T-helper 9 cell (primary cell): ENCODE measurements at regions not wholly inside any gene's neighbourhood (a gene's known extent, or its start where the extent isn't known, plus 50 kb on each side); places are given as distances from the start of the nearest gene placed in this dataset.
A peak's percentile ranks its signal among the peaks of the same experiment; 100 is the strongest.
"Not testable (repeated sequence)": the region's sequence is repeated elsewhere in the genome, so short reads cannot be mapped to it uniquely, and the experiment has no call there.

Experiments
- DNase-seq: peaks from one replicate; pipeline ENCODE4 v3.0.0-alpha.2; 2020

- no peak for DNase-seq
Measured at GRCh38 chr1:222028116-222028515, 286.2 kb upstream of the DUSP10 start.

GRCh38 chr1:222026280-222026679 is 284.4 kb upstream of the DUSP10 start:
- DNase-seq = no peak

GRCh38 chr1:222023025-222023424 is 281.1 kb upstream of the DUSP10 start:
- DNase-seq = no peak

GRCh38 chr1:222021129-222021528 is 279.2 kb upstream of the DUSP10 start:
- DNase-seq = no peak

GRCh38 chr1:222020553-222020952 is 278.7 kb upstream of the DUSP10 start:
- DNase-seq = no peak

GRCh38 chr1:222019029-222019428 is 277.1 kb upstream of the DUSP10 start:
- DNase-seq = no peak

GRCh38 chr1:222018041-222018440 is 276.2 kb upstream of the DUSP10 start:
- DNase-seq = no peak

GRCh38 chr1:222015686-222016085 is 273.8 kb upstream of the DUSP10 start:
- DNase-seq = no peak

GRCh38 chr1:222014001-222014400 is 272.1 kb upstream of the DUSP10 start:
- no peak for DNase-seq

- no peak for DNase-seq
Measured at GRCh38 chr1:222012816-222013215, 270.9 kb upstream of the DUSP10 start.

GRCh38 chr1:222010306-222010705 is 268.4 kb upstream of the DUSP10 start:
- no peak for DNase-seq

GRCh38 chr1:222009105-222009730 is 267.3 kb upstream of the DUSP10 start:
- DNase-seq = peak; percentile 1

GRCh38 chr1:222006715-222007114 is 264.8 kb upstream of the DUSP10 start:
- no peak for DNase-seq

- DNase-seq = no peak
Measured at GRCh38 chr1:222004784-222005183, 262.9 kb upstream of the DUSP10 start.

GRCh38 chr1:222004034-222004433 is 262.1 kb upstream of the DUSP10 start:
- DNase-seq = no peak

GRCh38 chr1:222002503-222002902 is 260.6 kb upstream of the DUSP10 start:
- DNase-seq = no peak

GRCh38 chr1:222000131-222000530 is 258.2 kb upstream of the DUSP10 start:
- DNase-seq = no peak

- DNase-seq = no peak
Measured at GRCh38 chr1:221998781-221999180, 256.9 kb upstream of the DUSP10 start.

GRCh38 chr1:221998186-221998612 is 256.3 kb upstream of the DUSP10 start:
- DNase-seq = no peak

GRCh38 chr1:221997012-221997411 is 255.1 kb upstream of the DUSP10 start:
- not testable (repeated sequence) for DNase-seq

GRCh38 chr1:221994939-221995338 is 253.1 kb upstream of the DUSP10 start:
- no peak for DNase-seq

- DNase-seq = no peak
Measured at GRCh38 chr1:221994274-221994698, 252.4 kb upstream of the DUSP10 start.

GRCh38 chr1:221993444-221993948 is 251.6 kb upstream of the DUSP10 start:
- DNase-seq = no peak

GRCh38 chr1:221992427-221992826 is 250.5 kb upstream of the DUSP10 start:
- no peak for DNase-seq

GRCh38 chr1:221991221-221991620 is 249.3 kb upstream of the DUSP10 start:
- no peak for DNase-seq
